H9 (cell line): ENCODE measurements at regions not wholly inside any gene's neighbourhood (a gene's known extent, or its start where the extent isn't known, plus 50 kb on each side); places are given as distances from the start of the nearest gene placed in this dataset.

Experiments
- DNase-seq: peaks from one replicate; pipeline ENCODE4 v3.0.0-alpha.2; 2017
- H2AFZ ChIP-seq: one replicate; pipeline ENCODE4 v1.6.1; 2013; ENCODE audit warnings: mild to moderate bottlenecking, low read length, control low read depth, moderate library complexity
- H2AK5ac ChIP-seq: 2 replicates; pipeline ENCODE4 v1.6.1; 2013; ENCODE audit warnings: low read length, control low read depth, mixed read lengths; ENCODE audit not compliant: insufficient read length
- H2BK120ac ChIP-seq: one replicate; pipeline ENCODE4 v1.6.1; 2013; ENCODE audit warnings: low read depth, mild to moderate bottlenecking, low read length, control low read depth, inconsistent platforms; ENCODE audit not compliant: poor library complexity, severe bottlenecking
- H2BK12ac ChIP-seq: 2 replicates; pipeline ENCODE4 v1.6.1; 2013; ENCODE audit warnings: low read length, control low read depth, mixed read lengths, low read depth; ENCODE audit not compliant: insufficient read length
- H2BK15ac ChIP-seq: 2 replicates; pipeline ENCODE4 v1.6.1; 2013; ENCODE audit warnings: low read depth, low read length, control low read depth
- H2BK20ac ChIP-seq: one replicate; pipeline ENCODE4 v1.6.1; 2013; ENCODE audit warnings: low read depth, mild to moderate bottlenecking, low read length, control low read depth, inconsistent platforms; ENCODE audit not compliant: poor library complexity, severe bottlenecking
- H2BK5ac ChIP-seq: 2 replicates; pipeline ENCODE4 v1.6.1; 2013; ENCODE audit warnings: low read length, control low read depth, mixed read lengths; ENCODE audit not compliant: insufficient read length
- H3K14ac ChIP-seq: 2 replicates; pipeline ENCODE4 v1.6.1; 2013; ENCODE audit warnings: low read length, control low read depth; ENCODE audit not compliant: insufficient read depth
- H3K18ac ChIP-seq: 2 replicates; pipeline ENCODE4 v1.6.1; 2013; ENCODE audit warnings: low read depth, mild to moderate bottlenecking, mixed read lengths, low read length, control low read depth; ENCODE audit not compliant: insufficient read length
- H3K23ac ChIP-seq: 2 replicates; pipeline ENCODE4 v1.6.1; 2013; ENCODE audit warnings: low read length, control low read depth, mixed read lengths, low read depth; ENCODE audit not compliant: insufficient read length
- H3K23me2 ChIP-seq: 2 replicates; pipeline ENCODE4 v1.6.1; 2013; ENCODE audit warnings: low read depth, mild to moderate bottlenecking, mixed read lengths, low read length, control low read depth; ENCODE audit not compliant: insufficient read length, poor library complexity, severe bottlenecking
- H3K27ac ChIP-seq: 2 replicates; pipeline ENCODE4 v1.5.1; 2013; ENCODE audit warnings: low read length, control low read depth, mixed read lengths, low read depth; ENCODE audit not compliant: insufficient read length
- H3K27me3 ChIP-seq: 2 replicates; pipeline ENCODE4 v1.6.1; 2013; ENCODE audit warnings: low read length, control low read depth, inconsistent platforms; ENCODE audit not compliant: insufficient read depth
- H3K4ac ChIP-seq: 2 replicates; pipeline ENCODE4 v1.6.1; 2013; ENCODE audit warnings: low read depth, mild to moderate bottlenecking, control low read depth, inconsistent platforms, low read length, moderate library complexity
- H3K4me1 ChIP-seq: 2 replicates; pipeline ENCODE4 v1.6.1; 2013; ENCODE audit warnings: low read length, control low read depth, inconsistent platforms; ENCODE audit not compliant: insufficient read depth
- H3K4me2 ChIP-seq: 2 replicates; pipeline ENCODE4 v1.6.1; 2013; ENCODE audit warnings: low read length, control low read depth, mixed read lengths; ENCODE audit not compliant: insufficient read length, insufficient read depth
- H3K56ac ChIP-seq: 2 replicates; pipeline ENCODE4 v1.6.1; 2013; ENCODE audit warnings: low read depth, mild to moderate bottlenecking, mixed read lengths, low read length, control low read depth; ENCODE audit not compliant: insufficient read length
- H3K79me1 ChIP-seq: 2 replicates; pipeline ENCODE4 v1.6.1; 2013; ENCODE audit warnings: low read depth, mild to moderate bottlenecking, moderate library complexity, low read length, control low read depth, inconsistent platforms; ENCODE audit not compliant: insufficient read depth, poor library complexity, severe bottlenecking
- H3K79me2 ChIP-seq: 2 replicates; pipeline ENCODE4 v1.6.1; 2013; ENCODE audit warnings: low read length, control low read depth, inconsistent platforms; ENCODE audit not compliant: insufficient read depth
- H3K9ac ChIP-seq: 2 replicates; pipeline ENCODE4 v1.6.1; 2013; ENCODE audit warnings: low read length, control low read depth, mixed read lengths; ENCODE audit not compliant: insufficient read length; ENCODE audit errors: extremely low read depth
- H3K9me3 ChIP-seq: one replicate; pipeline ENCODE4 v1.6.1; 2013; ENCODE audit warnings: low read depth, low read length, inconsistent platforms; ENCODE audit not compliant: control insufficient read depth
- H3T11ph ChIP-seq: one replicate; pipeline ENCODE4 v1.6.1; 2013; ENCODE audit warnings: mild to moderate bottlenecking, low read length, control low read depth, inconsistent platforms
- H4K20me1 ChIP-seq: one replicate; pipeline ENCODE4 v1.6.1; 2013; ENCODE audit not compliant: control insufficient read depth, insufficient read length, insufficient read depth
- H4K5ac ChIP-seq: 2 replicates; pipeline ENCODE4 v1.6.1; 2013; ENCODE audit warnings: low read depth, mild to moderate bottlenecking, mixed read lengths, low read length, control low read depth; ENCODE audit not compliant: insufficient read length
- H4K8ac ChIP-seq: replicated peaks from 2 replicates; pipeline ENCODE4 v1.6.1; 2013; ENCODE audit warnings: low read length, control low read depth, mixed read lengths, low read depth; ENCODE audit not compliant: insufficient read length
- H4K91ac ChIP-seq: 2 replicates; pipeline ENCODE4 v1.6.1; 2013; ENCODE audit warnings: low read depth, mild to moderate bottlenecking, moderate library complexity, mixed read lengths, low read length, control low read depth; ENCODE audit not compliant: insufficient read length
- H3K27ac Mint-ChIP-seq, 3 experiments: 2 replicates in 2 of 3; 3 replicates in 1 of 3; pipeline ENCODE4 v1.8.0; 2020 to 2021; ENCODE audit warnings: mixed read lengths in 3 of 3, mild to moderate bottlenecking in 1 of 3, moderate library complexity in 1 of 3
- H3K27me3 Mint-ChIP-seq: 2 replicates; pipeline ENCODE4 v1.8.0; 2021; ENCODE audit warnings: low read depth, mild to moderate bottlenecking, moderate library complexity, mixed read lengths
- H3K36me3 Mint-ChIP-seq, 3 experiments: 2 replicates in 2 of 3; 3 replicates in 1 of 3; pipeline ENCODE4 v1.8.0; 2020 to 2021; ENCODE audit warnings: low read depth in 3 of 3, mixed read lengths in 3 of 3; ENCODE audit not compliant: insufficient read depth in 1 of 3
- H3K4me1 Mint-ChIP-seq, 2 experiments: 2 replicates each; pipeline ENCODE4 v1.8.0; 2020; ENCODE audit warnings: mixed read lengths in 2 of 2
- H3K4me3 Mint-ChIP-seq, 2 experiments: 2 replicates in 1 of 2; 3 replicates in 1 of 2; pipeline ENCODE4 v1.8.0; 2020 to 2021; ENCODE audit warnings: mild to moderate bottlenecking in 2 of 2, mixed read lengths in 2 of 2, moderate library complexity in 1 of 2
- H3K9me3 Mint-ChIP-seq, 2 experiments: 2 replicates in 1 of 2; 3 replicates in 1 of 2; pipeline ENCODE4 v1.8.0; 2020; ENCODE audit warnings: mild to moderate bottlenecking in 2 of 2, mixed read lengths in 2 of 2, moderate library complexity in 1 of 2
- CTCF ChIP-seq: fragments of 200-600 bp; sonication (generic); conservative IDR thresholded peaks from 3 replicates; pipeline ENCODE4 v1.8.0; 2021; ENCODE audit warnings: antibody characterized with exemption, mild to moderate bottlenecking
- WGBS: extraction: QIAGEN DNeasy Blood & Tissue Kit; methylation state at CpG from one replicate; pipeline ENCODE4 v1.1.7; 2013; ENCODE audit warnings: missing lambda C conversion rate, low lambda C conversion rate, mixed read lengths; ENCODE audit not compliant: insufficient read length; ENCODE audit errors: extremely low coverage; 5-methylcytosine and 5-hydroxymethylcytosine counted together

- Histone ChIP-seq H4K5ac (no peak overlapping the region), H4K91ac (no peak overlapping the region), H2BK120ac (no peak overlapping the region), H3K79me1 (no peaks in the 10 kb centered on the region), H3K4ac (no peak overlapping the region), H3K23ac (no peak overlapping the region), H3K27me3 (no peaks in the 10 kb centered on the region), H3K23me2 (no peaks in the 10 kb centered on the region), H3K9me3 (no peaks in the 10 kb centered on the region), H3K18ac (no peak overlapping the region), H4K8ac (no peak overlapping the region), H3K4me2 (no peak overlapping the region), H2BK20ac (no peak overlapping the region), H2BK15ac (no peak overlapping the region), H3K14ac (no peak overlapping the region), H3K4me1 (peaks cover 6% of the 10 kb centered on the region; the same call in 1 of the 2 replicates), H4K20me1 (no peaks in the 10 kb centered on the region), H3K56ac (no peak overlapping the region), H2AFZ (no peak overlapping the region), H2BK5ac (no peak overlapping the region), H3K27ac (no peak overlapping the region), H2BK12ac (no peak overlapping the region), H3T11ph (no peak overlapping the region), H3K79me2 (no peaks in the 10 kb centered on the region), H3K9ac (no peak overlapping the region), H2AK5ac (no peak overlapping the region)
- peaks cover 4% of the 10 kb centered on the region for H3K27me3 Mint-ChIP-seq
- H3K27ac Mint-ChIP-seq, result no peak overlapping the region
- DNase-seq, result no peak
- no CpG with 5 or more reads among the region's 5 CpGs for whole genome bisulfite sequencing
- peaks cover 0 to 15% (median 5%) of the 10 kb centered on the region in 3 experiments; a peak in 3 of 7 replicates for H3K36me3 Mint-ChIP-seq
- H3K4me1 Mint-ChIP-seq, result peaks cover 13% of the 10 kb centered on the region in 2 experiments
- H3K9me3 Mint-ChIP-seq, result peaks cover 11 to 17% of the 10 kb centered on the region in 2 experiments; a peak in 4 of 5 replicates
- no peak overlapping the region for H3K4me3 Mint-ChIP-seq
- TF ChIP-seq CTCF, result no peak
Measured at GRCh38 chr1:4415476-4415875, 238.9 kb upstream of the AJAP1 start.
